GM23338 (cell line): ENCODE measurements at regions not wholly inside any gene's neighbourhood (a gene's known extent, or its start where the extent isn't known, plus 50 kb on each side); places are given as distances from the start of the nearest gene placed in this dataset.

Source experiments
- CTCF ChIP-seq, 2 experiments: fragments of 200-600 bp in 1 of 2; sonication (generic) in 1 of 2; conservative IDR thresholded peaks; 2 replicates each; pipeline versions ENCODE4 v1.5.1 to v1.6.1; 2016 to 2017; ENCODE audit warnings: antibody characterized with exemption in 2 of 2, low read depth in 2 of 2, mild to moderate bottlenecking in 2 of 2, moderate library complexity in 1 of 2
- EZH2 ChIP-seq: fragments of 200-600 bp; sonication (generic); IDR thresholded peaks from one replicate; pipeline ENCODE4 v1.8.0; 2017; ENCODE audit warnings: antibody characterized with exemption, mild to moderate bottlenecking, low read depth; ENCODE audit not compliant: unreplicated experiment
- POLR2AphosphoS5 ChIP-seq: IDR thresholded peaks from 2 replicates; pipeline ENCODE4 v1.6.1; 2016; ENCODE audit warnings: antibody characterized with exemption, low read depth
- ZNF114 ChIP-seq: fragments of 250-450 bp; sonication (Bioruptor Pico); IDR thresholded peaks from 2 replicates; pipeline ENCODE4 v1.5.0; 2020; ENCODE audit warnings: mild to moderate bottlenecking, moderate library complexity

- TF ChIP-seq CTCF (conservative IDR thresholded peaks at IDR 0.05; ENCODE audit: low read depth in 2 of 2) (no peak), EZH2 (no peak), POLR2AphosphoS5 (no peak), ZNF114 (no peak)
Measured at GRCh38 chr18:53874103-53874502, 350.4 kb downstream of the MBD2 start.
